ENCODE measurements at regions not wholly inside any gene's neighbourhood (a gene's known extent, or its start where the extent isn't known, plus 50 kb on each side); places are given as distances from the start of the nearest gene placed in this dataset.

DNA sequence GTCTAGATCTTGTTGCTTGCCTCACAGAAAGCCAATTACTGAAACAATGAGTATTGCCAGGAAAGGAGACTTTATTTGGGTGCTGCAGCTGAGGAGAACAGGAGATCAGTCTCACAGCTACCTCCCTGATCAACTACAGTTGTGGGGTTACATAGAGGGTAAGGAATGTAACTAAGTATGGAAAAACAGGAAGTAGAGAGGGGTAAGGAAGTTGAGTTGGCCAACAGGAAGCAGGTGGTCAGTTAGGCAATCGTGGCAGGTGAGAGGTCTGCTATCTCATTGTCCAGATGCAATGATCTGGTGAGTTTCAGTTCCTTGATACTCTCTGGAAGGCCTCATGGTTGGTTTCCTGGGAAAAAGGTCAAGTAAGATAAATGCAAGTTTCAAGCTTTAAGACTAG, 333.1 kb upstream of the GOT2 start:
- TF ChIP-seq ZFP36 (IDR thresholded peaks at IDR 0.05; ENCODE audit: borderline replicate concordance, partially characterized antibody), result no peak
- TF ChIP-seq, protein P1, sequence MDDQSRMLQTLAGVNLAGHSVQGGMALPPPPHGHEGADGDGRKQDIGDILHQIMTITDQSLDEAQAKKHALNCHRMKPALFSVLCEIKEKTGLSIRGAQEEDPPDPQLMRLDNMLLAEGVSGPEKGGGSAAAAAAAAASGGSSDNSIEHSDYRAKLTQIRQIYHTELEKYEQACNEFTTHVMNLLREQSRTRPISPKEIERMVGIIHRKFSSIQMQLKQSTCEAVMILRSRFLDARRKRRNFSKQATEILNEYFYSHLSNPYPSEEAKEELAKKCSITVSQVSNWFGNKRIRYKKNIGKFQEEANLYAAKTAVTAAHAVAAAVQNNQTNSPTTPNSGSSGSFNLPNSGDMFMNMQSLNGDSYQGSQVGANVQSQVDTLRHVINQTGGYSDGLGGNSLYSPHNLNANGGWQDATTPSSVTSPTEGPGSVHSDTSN (IDR thresholded peaks at IDR 0.05), result no peak
- no peak for TF ChIP-seq CTCF (IDR thresholded peaks at IDR 0.05)
- no peak for TF ChIP-seq POLR2A (IDR thresholded peaks at IDR 0.05; ENCODE audit: low read length)
- no peak for TF ChIP-seq EP300 (IDR thresholded peaks at IDR 0.05)
